ENCODE measurements at regions not wholly inside any gene's neighbourhood (a gene's known extent, or its start where the extent isn't known, plus 50 kb on each side); places are given as distances from the start of the nearest gene placed in this dataset.
"Not testable (repeated sequence)": the region's sequence is repeated elsewhere in the genome, so short reads cannot be mapped to it uniquely, and the experiment has no call there.

- no CpG with 5 or more reads among the region's 2 CpGs for WGBS (ENCODE audit: extremely low coverage, insufficient coverage, insufficient read length)
- not testable (repeated sequence) for H2AFZ ChIP-seq (ENCODE audit: insufficient read depth, low read length, poor library complexity); H3K27me3 ChIP-seq (ENCODE audit: insufficient read depth, low read length); H3K27ac ChIP-seq (ENCODE audit: low read depth, low read length); H4K12ac ChIP-seq (ENCODE audit: low read depth, low read length); H3K36me3 ChIP-seq (ENCODE audit: control insufficient read depth in 1 of 2, insufficient read depth in 2 of 2, low read length in 2 of 2); DNase-seq; H2BK120ac ChIP-seq (ENCODE audit: insufficient read depth, low read length, poor library complexity); H3K79me1 ChIP-seq (ENCODE audit: low read length); H2BK5ac ChIP-seq (ENCODE audit: low read depth, low read length, poor library complexity); H3K23ac ChIP-seq (ENCODE audit: low read length); H3K9ac ChIP-seq (ENCODE audit: low read length); H2BK12ac ChIP-seq (ENCODE audit: low read length); H3K79me2 ChIP-seq (ENCODE audit: control insufficient read depth, insufficient read depth, low read length, poor library complexity); H2AK5ac ChIP-seq (ENCODE audit: low read length); H3K9me3 ChIP-seq (ENCODE audit: insufficient read depth, low read depth, low read length); H3K4me1 ChIP-seq (ENCODE audit: control insufficient read depth in 1 of 2, insufficient read depth in 2 of 2, low read length in 2 of 2); H3K4ac ChIP-seq (ENCODE audit: low read depth, low read length); H3K4me3 ChIP-seq (ENCODE audit: low read depth, low read length); H3K14ac ChIP-seq (ENCODE audit: low read length); H3K18ac ChIP-seq (ENCODE audit: low read length); H4K8ac ChIP-seq (ENCODE audit: low read depth, low read length); H3K4me2 ChIP-seq (ENCODE audit: low read length); H4K91ac ChIP-seq (ENCODE audit: low read depth, low read length)
Measured at GRCh38 chr1:78753679-78754078, 104.0 kb downstream of the IFI44 start.

DNA sequence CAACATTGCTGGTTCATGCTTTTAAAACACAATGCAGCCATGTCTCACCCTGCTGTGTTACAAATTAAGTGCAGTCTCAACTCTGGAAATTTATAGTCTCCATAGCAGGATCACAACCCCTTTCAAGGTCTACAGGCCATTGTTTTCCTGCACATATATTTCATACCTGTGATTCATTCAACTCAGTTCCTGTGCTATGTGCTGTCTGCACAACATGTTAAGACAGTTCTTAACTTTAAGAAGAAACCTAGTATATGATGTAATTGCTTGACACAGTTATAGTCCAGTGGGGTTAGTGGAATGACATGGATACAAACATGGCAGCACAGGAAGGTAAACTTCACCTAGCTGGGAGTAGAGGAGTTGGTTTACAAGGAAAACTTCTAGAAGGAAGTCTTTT is 106.4 kb downstream of the IFI44 start:
- no peak overlapping the region for H3K4me2 ChIP-seq (ENCODE audit: low read length)
- H2AK5ac ChIP-seq (ENCODE audit: low read length) = no peak overlapping the region
- no peaks in the 10 kb centered on the region for H3K4me1 ChIP-seq (ENCODE audit: control insufficient read depth in 1 of 2, insufficient read depth in 2 of 2, low read length in 2 of 2)
- H2AFZ ChIP-seq (ENCODE audit: insufficient read depth, low read length, poor library complexity) = no peak overlapping the region
- H2BK120ac ChIP-seq (ENCODE audit: insufficient read depth, low read length, poor library complexity) = no peak overlapping the region
- H3K27ac ChIP-seq (ENCODE audit: low read depth, low read length) = no peak overlapping the region
- no peak overlapping the region for H4K12ac ChIP-seq (ENCODE audit: low read depth, low read length)
- no peak overlapping the region for H2BK12ac ChIP-seq (ENCODE audit: low read length)
- no peaks in the 10 kb centered on the region for H3K36me3 ChIP-seq (ENCODE audit: control insufficient read depth in 1 of 2, insufficient read depth in 2 of 2, low read length in 2 of 2)
- H3K4ac ChIP-seq (ENCODE audit: low read depth, low read length) = no peak overlapping the region
- no peaks in the 10 kb centered on the region for H3K79me2 ChIP-seq (ENCODE audit: control insufficient read depth, insufficient read depth, low read length, poor library complexity)
- no peak overlapping the region for H4K91ac ChIP-seq (ENCODE audit: low read depth, low read length)
- H3K9me3 ChIP-seq (ENCODE audit: insufficient read depth, low read depth, low read length) = peaks cover 1% of the 10 kb centered on the region
- H3K23ac ChIP-seq (ENCODE audit: low read length) = no peak overlapping the region
- H3K4me3 ChIP-seq (ENCODE audit: low read depth, low read length) = no peak overlapping the region
- no peak for DNase-seq
- H3K14ac ChIP-seq (ENCODE audit: low read length) = no peak overlapping the region
- no peak overlapping the region for H3K9ac ChIP-seq (ENCODE audit: low read length)
- H3K27me3 ChIP-seq (ENCODE audit: insufficient read depth, low read length) = no peaks in the 10 kb centered on the region
- no peak overlapping the region for H2BK5ac ChIP-seq (ENCODE audit: low read depth, low read length, poor library complexity)
- H4K8ac ChIP-seq (ENCODE audit: low read depth, low read length) = no peak overlapping the region
- H3K18ac ChIP-seq (ENCODE audit: low read length) = no peak overlapping the region
- H3K79me1 ChIP-seq (ENCODE audit: low read length) = no peaks in the 10 kb centered on the region

DNA sequence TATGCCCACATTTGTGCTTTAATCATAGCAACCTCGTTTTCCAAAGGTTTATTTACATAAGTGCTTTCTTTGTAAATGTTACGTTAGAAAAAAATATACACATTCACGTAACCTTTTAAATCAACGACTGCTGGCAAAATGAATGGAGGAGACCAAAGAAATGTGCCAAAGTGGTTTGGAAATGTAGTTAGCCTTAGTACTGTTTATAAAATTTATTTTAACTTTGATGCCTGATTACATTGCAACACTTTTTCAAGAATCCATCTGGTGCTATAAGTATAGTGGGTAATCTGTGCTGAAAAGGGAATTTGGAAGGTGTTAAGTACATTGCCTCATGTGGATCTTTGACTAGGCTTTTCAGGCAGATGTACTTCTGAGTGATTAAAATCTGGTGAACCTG is 108.9 kb downstream of the IFI44 start:
- H3K9ac ChIP-seq (ENCODE audit: low read length) = no peak overlapping the region
- H2AFZ ChIP-seq (ENCODE audit: insufficient read depth, low read length, poor library complexity) = no peak overlapping the region
- H3K4me3 ChIP-seq (ENCODE audit: low read depth, low read length) = no peak overlapping the region
- no peak overlapping the region for H4K8ac ChIP-seq (ENCODE audit: low read depth, low read length)
- H3K27me3 ChIP-seq (ENCODE audit: insufficient read depth, low read length) = no peaks in the 10 kb centered on the region
- no peak overlapping the region for H3K27ac ChIP-seq (ENCODE audit: low read depth, low read length)
- DNase-seq = no peak
- no peaks in the 10 kb centered on the region for H3K4me1 ChIP-seq (ENCODE audit: control insufficient read depth in 1 of 2, insufficient read depth in 2 of 2, low read length in 2 of 2)
- H3K79me1 ChIP-seq (ENCODE audit: low read length) = no peaks in the 10 kb centered on the region
- H3K18ac ChIP-seq (ENCODE audit: low read length) = no peak overlapping the region
- no peak overlapping the region for H4K91ac ChIP-seq (ENCODE audit: low read depth, low read length)
- no peak overlapping the region for H3K4ac ChIP-seq (ENCODE audit: low read depth, low read length)
- no peak overlapping the region for H3K14ac ChIP-seq (ENCODE audit: low read length)
- no peak overlapping the region for H2BK12ac ChIP-seq (ENCODE audit: low read length)
- H3K23ac ChIP-seq (ENCODE audit: low read length) = no peak overlapping the region
- H2BK120ac ChIP-seq (ENCODE audit: insufficient read depth, low read length, poor library complexity) = no peak overlapping the region
- H2AK5ac ChIP-seq (ENCODE audit: low read length) = no peak overlapping the region
- no CpG with 5 or more reads among the region's 4 CpGs for WGBS (ENCODE audit: extremely low coverage, insufficient coverage, insufficient read length)
- no peak overlapping the region for H4K12ac ChIP-seq (ENCODE audit: low read depth, low read length)
- H3K36me3 ChIP-seq (ENCODE audit: control insufficient read depth in 1 of 2, insufficient read depth in 2 of 2, low read length in 2 of 2) = no peaks in the 10 kb centered on the region
- H3K79me2 ChIP-seq (ENCODE audit: control insufficient read depth, insufficient read depth, low read length, poor library complexity) = no peaks in the 10 kb centered on the region
- no peak overlapping the region for H3K4me2 ChIP-seq (ENCODE audit: low read length)
- no peak overlapping the region for H2BK5ac ChIP-seq (ENCODE audit: low read depth, low read length, poor library complexity)
- H3K9me3 ChIP-seq (ENCODE audit: insufficient read depth, low read depth, low read length) = peaks cover 1% of the 10 kb centered on the region

GRCh38 chr1:78759881-78760280 is 110.2 kb downstream of the IFI44 start:
- Histone ChIP-seq H3K23ac (ENCODE audit: low read length) (no peak overlapping the region), H3K18ac (ENCODE audit: low read length) (no peak overlapping the region), H3K9ac (ENCODE audit: low read length) (no peak overlapping the region), H2AFZ (ENCODE audit: insufficient read depth, low read length, poor library complexity) (no peak overlapping the region), H3K9me3 (ENCODE audit: insufficient read depth, low read depth, low read length) (no peaks in the 10 kb centered on the region), H2BK120ac (ENCODE audit: insufficient read depth, low read length, poor library complexity) (no peak overlapping the region), H4K91ac (ENCODE audit: low read depth, low read length) (no peak overlapping the region), H2AK5ac (ENCODE audit: low read length) (no peak overlapping the region), H2BK12ac (ENCODE audit: low read length) (no peak overlapping the region), H3K36me3 (ENCODE audit: control insufficient read depth in 1 of 2, insufficient read depth in 2 of 2, low read length in 2 of 2) (no peaks in the 10 kb centered on the region), H4K12ac (ENCODE audit: low read depth, low read length) (no peak overlapping the region), H2BK5ac (ENCODE audit: low read depth, low read length, poor library complexity) (no peak overlapping the region), H3K4me2 (ENCODE audit: low read length) (no peak overlapping the region), H3K4ac (ENCODE audit: low read depth, low read length) (no peak overlapping the region), H3K4me3 (ENCODE audit: low read depth, low read length) (no peak overlapping the region), H3K27me3 (ENCODE audit: insufficient read depth, low read length) (no peaks in the 10 kb centered on the region), H3K14ac (ENCODE audit: low read length) (no peak overlapping the region), H3K79me2 (ENCODE audit: control insufficient read depth, insufficient read depth, low read length, poor library complexity) (no peaks in the 10 kb centered on the region), H3K79me1 (ENCODE audit: low read length) (no peaks in the 10 kb centered on the region), H3K4me1 (ENCODE audit: control insufficient read depth in 1 of 2, insufficient read depth in 2 of 2, low read length in 2 of 2) (no peaks in the 10 kb centered on the region), H4K8ac (ENCODE audit: low read depth, low read length) (no peak overlapping the region), H3K27ac (ENCODE audit: low read depth, low read length) (no peak overlapping the region)
- WGBS (ENCODE audit: extremely low coverage, insufficient coverage, insufficient read length) = no CpG with 5 or more reads among the region's 3 CpGs
- no peak for DNase-seq

DNA sequence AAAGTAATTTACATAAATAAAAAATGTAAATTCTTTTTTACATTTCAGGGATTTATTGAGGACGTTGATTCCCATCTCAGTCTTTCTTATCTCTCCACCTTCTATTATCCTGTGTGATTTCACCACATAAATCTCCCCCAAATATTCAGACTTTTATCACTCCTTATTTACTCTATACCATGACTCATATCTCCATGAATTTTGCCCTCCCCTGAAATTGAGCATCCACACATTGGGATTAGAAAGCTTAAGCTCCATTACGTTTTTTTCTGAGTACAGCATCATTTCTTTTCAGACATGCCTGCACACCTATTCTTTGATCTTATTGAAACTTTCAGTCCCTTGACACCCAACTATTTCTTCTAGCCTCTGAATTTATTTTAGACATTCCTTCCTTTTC is 111.2 kb downstream of the IFI44 start:
- Histone ChIP-seq H3K79me1 (ENCODE audit: low read length) (no peaks in the 10 kb centered on the region), H2BK120ac (ENCODE audit: insufficient read depth, low read length, poor library complexity) (no peak overlapping the region), H3K4me1 (ENCODE audit: control insufficient read depth in 1 of 2, insufficient read depth in 2 of 2, low read length in 2 of 2) (no peaks in the 10 kb centered on the region), H4K12ac (ENCODE audit: low read depth, low read length) (no peak overlapping the region), H3K27ac (ENCODE audit: low read depth, low read length) (no peak overlapping the region), H3K18ac (ENCODE audit: low read length) (no peak overlapping the region), H2BK5ac (ENCODE audit: low read depth, low read length, poor library complexity) (no peak overlapping the region), H3K23ac (ENCODE audit: low read length) (no peak overlapping the region), H2AK5ac (ENCODE audit: low read length) (no peak overlapping the region), H4K8ac (ENCODE audit: low read depth, low read length) (no peak overlapping the region), H3K9me3 (ENCODE audit: insufficient read depth, low read depth, low read length) (no peaks in the 10 kb centered on the region), H3K79me2 (ENCODE audit: control insufficient read depth, insufficient read depth, low read length, poor library complexity) (no peaks in the 10 kb centered on the region), H4K91ac (ENCODE audit: low read depth, low read length) (no peak overlapping the region), H3K4ac (ENCODE audit: low read depth, low read length) (no peak overlapping the region), H3K14ac (ENCODE audit: low read length) (no peak overlapping the region), H3K9ac (ENCODE audit: low read length) (no peak overlapping the region), H3K4me2 (ENCODE audit: low read length) (no peak overlapping the region), H2AFZ (ENCODE audit: insufficient read depth, low read length, poor library complexity) (no peak overlapping the region), H3K27me3 (ENCODE audit: insufficient read depth, low read length) (no peaks in the 10 kb centered on the region), H3K4me3 (ENCODE audit: low read depth, low read length) (no peak overlapping the region), H3K36me3 (ENCODE audit: control insufficient read depth in 1 of 2, insufficient read depth in 2 of 2, low read length in 2 of 2) (no peaks in the 10 kb centered on the region), H2BK12ac (ENCODE audit: low read length) (no peak overlapping the region)
- WGBS (ENCODE audit: extremely low coverage, insufficient coverage, insufficient read length) = no CpG with 5 or more reads among the region's 2 CpGs
- DNase-seq = no peak

Measured in trophoblast cell (in vitro differentiated cells and primary cell).